HEK293 (cell line): ENCODE measurements at regions not wholly inside any gene's neighbourhood (a gene's known extent, or its start where the extent isn't known, plus 50 kb on each side); places are given as distances from the start of the nearest gene placed in this dataset.

Experiments used
- ZNF248 ChIP-seq: fragments of 450-650 bp; formaldehyde crosslinking; IDR thresholded peaks from 2 replicates; pipeline ENCODE4 v1.5.1; 2017; ENCODE audit warnings: missing biosample characterization, missing genetic modification characterization
- ZNF274 ChIP-seq, 2 experiments: fragments of 200-500 bp in 1 of 2; fragments of 450-650 bp in 1 of 2; sonication (Bioruptor generic) in 1 of 2; formaldehyde crosslinking in 1 of 2; IDR thresholded peaks; 2 replicates each; pipeline versions ENCODE4 v1.5.1 to v1.6.1; 2014 to 2016; ENCODE audit warnings: borderline replicate concordance in 1 of 2, inconsistent platforms in 1 of 2, low read length in 1 of 2, missing biosample characterization in 1 of 2, missing genetic modification characterization in 1 of 2
- TF ChIP-seq, protein P1 (sequence below): fragments of 450-650 bp; formaldehyde crosslinking; IDR thresholded peaks from 2 replicates; pipeline ENCODE4 v1.5.1; 2016; ENCODE audit warnings: missing biosample characterization, missing genetic modification characterization

DNA sequence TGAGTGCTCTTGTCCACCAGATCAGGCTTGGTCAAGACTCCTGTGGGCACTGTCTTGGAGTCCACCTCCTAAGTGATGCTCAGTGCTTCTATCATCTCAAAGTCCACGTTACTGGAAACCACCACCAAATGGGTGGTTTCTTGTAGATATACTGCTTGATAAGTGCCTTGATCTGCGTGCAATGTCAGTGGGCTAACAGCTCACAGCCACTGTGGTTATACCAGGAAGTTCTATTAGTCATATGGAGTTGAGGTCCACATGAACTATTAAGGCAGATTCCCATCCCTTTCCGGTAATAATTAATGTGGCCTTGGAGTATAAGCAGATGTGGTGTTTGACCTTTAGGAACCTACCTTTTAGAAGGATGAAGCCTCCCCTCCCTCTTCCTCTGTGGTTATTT is 161.9 kb downstream of the ZNF518B start:
- no peak for TF ChIP-seq ZNF248 (tag by site-specific recombination)
- TF ChIP-seq, protein P1, sequence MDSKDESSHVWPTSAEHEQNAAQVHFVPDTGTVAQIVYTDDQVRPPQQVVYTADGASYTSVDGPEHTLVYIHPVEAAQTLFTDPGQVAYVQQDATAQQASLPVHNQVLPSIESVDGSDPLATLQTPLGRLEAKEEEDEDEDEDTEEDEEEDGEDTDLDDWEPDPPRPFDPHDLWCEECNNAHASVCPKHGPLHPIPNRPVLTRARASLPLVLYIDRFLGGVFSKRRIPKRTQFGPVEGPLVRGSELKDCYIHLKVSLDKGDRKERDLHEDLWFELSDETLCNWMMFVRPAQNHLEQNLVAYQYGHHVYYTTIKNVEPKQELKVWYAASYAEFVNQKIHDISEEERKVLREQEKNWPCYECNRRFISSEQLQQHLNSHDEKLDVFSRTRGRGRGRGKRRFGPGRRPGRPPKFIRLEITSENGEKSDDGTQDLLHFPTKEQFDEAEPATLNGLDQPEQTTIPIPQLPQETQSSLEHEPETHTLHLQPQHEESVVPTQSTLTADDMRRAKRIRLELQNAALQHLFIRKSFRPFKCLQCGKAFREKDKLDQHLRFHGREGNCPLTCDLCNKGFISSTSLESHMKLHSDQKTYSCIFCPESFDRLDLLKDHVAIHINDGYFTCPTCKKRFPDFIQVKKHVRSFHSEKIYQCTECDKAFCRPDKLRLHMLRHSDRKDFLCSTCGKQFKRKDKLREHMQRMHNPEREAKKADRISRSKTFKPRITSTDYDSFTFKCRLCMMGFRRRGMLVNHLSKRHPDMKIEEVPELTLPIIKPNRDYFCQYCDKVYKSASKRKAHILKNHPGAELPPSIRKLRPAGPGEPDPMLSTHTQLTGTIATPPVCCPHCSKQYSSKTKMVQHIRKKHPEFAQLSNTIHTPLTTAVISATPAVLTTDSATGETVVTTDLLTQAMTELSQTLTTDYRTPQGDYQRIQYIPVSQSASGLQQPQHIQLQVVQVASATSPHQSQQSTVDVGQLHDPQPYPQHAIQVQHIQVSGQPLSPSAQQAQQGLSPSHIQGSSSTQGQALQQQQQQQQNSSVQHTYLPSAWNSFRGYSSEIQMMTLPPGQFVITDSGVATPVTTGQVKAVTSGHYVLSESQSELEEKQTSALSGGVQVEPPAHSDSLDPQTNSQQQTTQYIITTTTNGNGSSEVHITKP, result no peak
- TF ChIP-seq ZNF274 (IDR thresholded peaks at IDR 0.05; ENCODE audit: low read length), result no peak
- TF ChIP-seq ZNF274 (tag by site-specific recombination; IDR thresholded peaks at IDR 0.05; ENCODE audit: borderline replicate concordance), result no peak
